Astrocyte of the cerebellum (primary cell): ENCODE measurements at regions not wholly inside any gene's neighbourhood (a gene's known extent, or its start where the extent isn't known, plus 50 kb on each side); places are given as distances from the start of the nearest gene placed in this dataset.

Experiments used
- DNase-seq: peaks from one replicate; pipeline ENCODE4 v3.0.0-alpha.2; 2011; ENCODE audit warnings: low read depth
- H3K4me3 ChIP-seq: 2 replicates; pipeline ENCODE4 v1.5.1; 2011; ENCODE audit warnings: mild to moderate bottlenecking, low read depth, low read length, moderate library complexity
- CTCF ChIP-seq: IDR thresholded peaks from 2 replicates; pipeline ENCODE4 v1.5.1; 2012; ENCODE audit warnings: low read length, low read depth, moderate library complexity, mild to moderate bottlenecking; ENCODE audit errors: missing control alignments
- in situ Hi-C: cut with HindIII; loops from 2 replicates; pipeline ENCODE4 v1.10.0; 2017; ENCODE audit warnings: low sequenced_read_pairs

- in situ Hi-C loops, result no loop called here
Measured at GRCh38 chr17:33647956-33648355, 354.9 kb upstream of the ASIC2 start.

GRCh38 chr17:33650304-33650703, 357.2 kb upstream of the ASIC2 start:
- no peak overlapping the region for H3K4me3 ChIP-seq
- no peak for TF ChIP-seq CTCF
- in situ Hi-C loops, result no loop called here
- DNase-seq, result no peak

More at GRCh38 chr17:33647956-33648355, 354.9 kb upstream of the ASIC2 start:
- no peak overlapping the region for H3K4me3 ChIP-seq
- DNase-seq, result no peak
- TF ChIP-seq CTCF, result peak; percentile 34

- H3K4me3 ChIP-seq, result no peak overlapping the region
- no peak for DNase-seq
- in situ Hi-C loops, result no loop called here
- TF ChIP-seq CTCF, result no peak
Measured at GRCh38 chr17:33651686-33652085, 358.6 kb upstream of the ASIC2 start.

GRCh38 chr17:33652731-33653398, 359.8 kb upstream of the ASIC2 start:
- in situ Hi-C loops, result no loop called here
- no peak for DNase-seq
- no peak overlapping the region for H3K4me3 ChIP-seq
- no peak for TF ChIP-seq CTCF

GRCh38 chr17:33653399-33653788, 360.3 kb upstream of the ASIC2 start:
- DNase-seq, result no peak
- in situ Hi-C loops, result no loop called here
- no peak overlapping the region for H3K4me3 ChIP-seq
- no peak for TF ChIP-seq CTCF

- in situ Hi-C loops, result no loop called here
- DNase-seq, result no peak
- H3K4me3 ChIP-seq, result no peak overlapping the region
- TF ChIP-seq CTCF, result no peak
Measured at GRCh38 chr17:33657181-33657580, 364.1 kb upstream of the ASIC2 start.
